Ectodermal cell (in vitro differentiated cells): ENCODE measurements at regions not wholly inside any gene's neighbourhood (a gene's known extent, or its start where the extent isn't known, plus 50 kb on each side); places are given as distances from the start of the nearest gene placed in this dataset.

Experiments used
- H3K27ac ChIP-seq: 2 replicates; pipeline ENCODE4 v1.7.0; 2013; ENCODE audit warnings: mild to moderate bottlenecking, low read depth, low read length; ENCODE audit not compliant: insufficient read depth, poor library complexity, severe bottlenecking
- H3K27me3 ChIP-seq: 2 replicates; pipeline ENCODE4 v1.7.0; 2013; ENCODE audit warnings: mild to moderate bottlenecking, low read length; ENCODE audit not compliant: insufficient read depth, control insufficient read depth, poor library complexity, severe bottlenecking
- H3K36me3 ChIP-seq: one replicate; pipeline ENCODE4 v1.7.0; 2013; ENCODE audit warnings: low read length; ENCODE audit not compliant: control insufficient read depth, insufficient read depth
- H3K4me1 ChIP-seq: one replicate; pipeline ENCODE4 v1.7.0; 2013; ENCODE audit warnings: low read length; ENCODE audit not compliant: control insufficient read depth, insufficient read depth
- H3K4me3 ChIP-seq: 2 replicates; pipeline ENCODE4 v1.7.0; 2013; ENCODE audit warnings: low read depth, low read length, control low read depth; ENCODE audit not compliant: insufficient read depth
- H3K9me3 ChIP-seq: 2 replicates; pipeline ENCODE4 v1.7.0; 2013; ENCODE audit warnings: mild to moderate bottlenecking, low read length, moderate library complexity; ENCODE audit not compliant: control insufficient read depth
- WGBS, 2 experiments: methylation state at CpG; one replicate each; pipeline ENCODE4 v1.1.7; 2013; ENCODE audit warnings: missing lambda C conversion rate in 2 of 2; 5-methylcytosine and 5-hydroxymethylcytosine counted together

- Histone ChIP-seq H3K4me3 (no peak overlapping the region), H3K9me3 (no peaks in the 10 kb centered on the region), H3K36me3 (no peaks in the 10 kb centered on the region), H3K27ac (no peak overlapping the region), H3K4me1 (no peaks in the 10 kb centered on the region), H3K27me3 (no peaks in the 10 kb centered on the region)
- WGBS, 2 experiments: 96 to 97% methylated on average over 5 of the region's 5 CpGs
Measured at GRCh38 chr11:134719397-134719796, 307.4 kb upstream of the B3GAT1 start.

GRCh38 chr11:134716582-134716981, 304.5 kb upstream of the B3GAT1 start:
- H3K4me1 ChIP-seq: peaks cover 5% of the 10 kb centered on the region
- H3K27me3 ChIP-seq: no peaks in the 10 kb centered on the region
- 86 to 92% methylated on average over 4 of the region's 4 CpGs for WGBS, 2 experiments
- H3K9me3 ChIP-seq: no peaks in the 10 kb centered on the region
- H3K27ac ChIP-seq: no peak overlapping the region
- no peak overlapping the region for H3K4me3 ChIP-seq
- H3K36me3 ChIP-seq: no peaks in the 10 kb centered on the region

GRCh38 chr11:134714021-134714656, 302.1 kb upstream of the B3GAT1 start:
- 91% methylated on average over 9 to 10 of the region's 10 CpGs for WGBS, 2 experiments
- H3K27me3 ChIP-seq: no peaks in the 10 kb centered on the region
- H3K9me3 ChIP-seq: no peaks in the 10 kb centered on the region
- H3K4me3 ChIP-seq: no peak overlapping the region
- peaks cover 7% of the 10 kb centered on the region for H3K4me1 ChIP-seq
- no peaks in the 10 kb centered on the region for H3K36me3 ChIP-seq
- no peak overlapping the region for H3K27ac ChIP-seq

- H3K4me1 ChIP-seq: peaks cover 7% of the 10 kb centered on the region
- H3K4me3 ChIP-seq: no peak overlapping the region
- H3K27ac ChIP-seq: no peak overlapping the region
- WGBS, 2 experiments: 89 to 91% methylated on average over 47 of the region's 47 CpGs
- H3K36me3 ChIP-seq: no peaks in the 10 kb centered on the region
- no peaks in the 10 kb centered on the region for H3K9me3 ChIP-seq
- no peaks in the 10 kb centered on the region for H3K27me3 ChIP-seq
Measured at GRCh38 chr11:134712228-134713145, 300.4 kb upstream of the B3GAT1 start.

- H3K36me3 ChIP-seq: no peaks in the 10 kb centered on the region
- 66 to 67% methylated on average over 8 of the region's 8 CpGs for WGBS, 2 experiments
- no peaks in the 10 kb centered on the region for H3K27me3 ChIP-seq
- no peaks in the 10 kb centered on the region for H3K9me3 ChIP-seq
- no peak overlapping the region for H3K4me3 ChIP-seq
- H3K27ac ChIP-seq: no peak overlapping the region
- peaks cover 7% of the 10 kb centered on the region for H3K4me1 ChIP-seq
Measured at GRCh38 chr11:134711588-134711987, 299.5 kb upstream of the B3GAT1 start.

GRCh38 chr11:134710861-134711407, 298.9 kb upstream of the B3GAT1 start:
- Histone ChIP-seq H3K9me3 (no peaks in the 10 kb centered on the region), H3K4me1 (peaks cover 7% of the 10 kb centered on the region), H3K4me3 (no peak overlapping the region), H3K27ac (no peak overlapping the region), H3K27me3 (no peaks in the 10 kb centered on the region), H3K36me3 (no peaks in the 10 kb centered on the region)
- 85 to 88% methylated on average over 4 of the region's 4 CpGs for WGBS, 2 experiments

- no peaks in the 10 kb centered on the region for H3K9me3 ChIP-seq
- H3K4me3 ChIP-seq: no peak overlapping the region
- H3K36me3 ChIP-seq: no peaks in the 10 kb centered on the region
- H3K4me1 ChIP-seq: no peaks in the 10 kb centered on the region
- H3K27me3 ChIP-seq: no peaks in the 10 kb centered on the region
- no peak overlapping the region for H3K27ac ChIP-seq
- whole genome bisulfite sequencing, 2 experiments: 10 to 59% methylated on average over 2 to 3 of the region's 3 CpGs
Measured at GRCh38 chr11:134705858-134706257, 293.8 kb upstream of the B3GAT1 start.

- Histone ChIP-seq H3K27me3 (no peaks in the 10 kb centered on the region), H3K9me3 (no peaks in the 10 kb centered on the region), H3K27ac (no peak overlapping the region), H3K4me1 (no peaks in the 10 kb centered on the region), H3K4me3 (no peak overlapping the region), H3K36me3 (no peaks in the 10 kb centered on the region)
- 95 to 96% methylated on average over 5 of the region's 5 CpGs for WGBS, 2 experiments
Measured at GRCh38 chr11:134702827-134703226, 290.8 kb upstream of the B3GAT1 start.

GRCh38 chr11:134701564-134702165, 289.6 kb upstream of the B3GAT1 start:
- H3K27me3 ChIP-seq: no peaks in the 10 kb centered on the region
- no peak overlapping the region for H3K27ac ChIP-seq
- H3K36me3 ChIP-seq: no peaks in the 10 kb centered on the region
- no peaks in the 10 kb centered on the region for H3K9me3 ChIP-seq
- H3K4me1 ChIP-seq: no peaks in the 10 kb centered on the region
- whole genome bisulfite sequencing, 2 experiments: 85% methylated on average over 21 of the region's 21 CpGs
- H3K4me3 ChIP-seq: no peak overlapping the region

- Histone ChIP-seq H3K4me3 (no peak overlapping the region), H3K27ac (no peak overlapping the region), H3K4me1 (no peaks in the 10 kb centered on the region), H3K36me3 (no peaks in the 10 kb centered on the region), H3K9me3 (no peaks in the 10 kb centered on the region), H3K27me3 (no peaks in the 10 kb centered on the region)
- 74 to 75% methylated on average over 7 of the region's 7 CpGs for WGBS, 2 experiments
Measured at GRCh38 chr11:134700101-134700640, 288.1 kb upstream of the B3GAT1 start.
